GM04504 (cell line): ENCODE measurements at regions not wholly inside any gene's neighbourhood (a gene's known extent, or its start where the extent isn't known, plus 50 kb on each side); places are given as distances from the start of the nearest gene placed in this dataset.
"Not testable (repeated sequence)": the region's sequence is repeated elsewhere in the genome, so short reads cannot be mapped to it uniquely, and the experiment has no call there.

Experiments used
- DNase-seq: peaks from one replicate; pipeline ENCODE4 v3.0.0-alpha.2; 2012; ENCODE audit warnings: low read depth

DNA sequence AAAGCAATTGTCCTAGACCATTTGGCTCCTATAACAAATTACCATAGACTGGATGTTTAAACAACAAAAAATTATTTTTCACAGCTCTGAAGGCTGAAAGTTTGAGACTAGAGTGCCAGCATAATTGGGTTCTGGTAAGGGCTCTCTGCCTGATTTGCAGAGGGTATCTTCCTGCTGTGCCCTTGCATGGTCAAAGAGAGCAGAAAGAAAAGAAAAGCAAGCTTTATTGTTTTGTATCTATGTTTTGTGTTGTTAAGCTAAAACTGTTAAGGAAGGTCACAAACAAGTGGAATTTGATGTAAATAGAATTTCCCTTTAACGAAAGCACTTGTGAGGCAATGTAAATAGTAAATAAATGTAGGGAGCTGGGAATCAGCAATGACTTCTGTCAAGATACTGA, 1031.0 kb upstream of the ATXN7L3B start:
- no peak for DNase-seq

DNA sequence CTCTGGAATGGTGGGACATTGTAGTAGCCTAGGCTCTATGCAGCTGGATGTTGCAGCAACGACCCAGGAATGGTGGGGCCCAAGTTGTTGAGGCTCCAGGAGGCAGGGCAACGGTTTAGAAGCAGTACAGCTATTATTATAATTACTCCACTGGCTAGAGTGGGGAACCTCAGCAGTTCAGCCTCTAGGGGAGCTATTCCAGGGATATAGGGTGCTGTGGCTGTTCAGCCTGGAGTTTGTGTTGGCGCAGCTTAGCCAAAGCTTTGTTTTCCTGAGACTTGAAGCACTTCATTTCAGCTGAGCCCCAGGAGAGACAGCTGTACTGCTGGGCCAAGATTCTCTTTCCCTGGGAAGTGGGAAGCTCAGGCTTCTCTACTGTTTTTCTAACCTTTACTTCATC, 1023.0 kb upstream of the ATXN7L3B start:
- DNase-seq, result no peak

DNA sequence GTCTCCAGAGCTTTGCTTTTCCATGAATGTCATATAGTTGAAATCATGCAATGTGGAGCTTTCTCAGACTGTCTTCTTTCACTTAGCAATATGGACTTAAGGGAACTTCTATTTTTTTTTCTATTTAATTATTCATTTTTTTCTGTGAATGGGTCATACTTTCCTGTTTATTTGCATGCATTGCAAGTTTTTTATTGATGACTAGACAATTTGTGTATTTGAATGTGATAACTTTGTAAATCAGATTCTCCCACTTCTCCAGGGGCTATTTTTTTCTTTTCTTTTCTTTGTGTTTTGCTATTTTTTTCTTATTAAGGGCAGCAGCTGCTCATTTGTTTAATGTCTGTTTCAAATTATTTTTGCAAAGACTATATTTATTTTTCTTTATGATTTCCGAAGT, 1019.8 kb upstream of the ATXN7L3B start:
- no peak for DNase-seq

DNA sequence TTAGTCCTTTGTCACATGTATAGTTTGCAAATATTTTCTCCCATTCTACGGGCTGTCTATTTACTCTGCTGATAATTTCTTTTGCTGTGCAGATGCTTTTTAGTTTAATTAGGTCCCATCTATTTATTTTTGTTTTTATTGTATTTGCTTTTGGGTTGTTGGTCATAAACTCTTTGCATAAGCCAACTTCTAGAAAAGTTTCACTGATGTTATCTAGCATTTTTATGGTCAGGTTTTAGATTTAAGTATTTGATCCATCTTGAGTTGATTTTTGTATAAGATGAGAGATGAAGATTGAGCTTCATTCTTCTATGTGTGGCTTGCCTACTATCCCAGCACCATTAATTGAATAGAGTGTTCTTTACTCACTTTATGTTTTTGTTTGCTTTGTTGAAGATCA, 1008.4 kb upstream of the ATXN7L3B start:
- DNase-seq, result no peak

DNA sequence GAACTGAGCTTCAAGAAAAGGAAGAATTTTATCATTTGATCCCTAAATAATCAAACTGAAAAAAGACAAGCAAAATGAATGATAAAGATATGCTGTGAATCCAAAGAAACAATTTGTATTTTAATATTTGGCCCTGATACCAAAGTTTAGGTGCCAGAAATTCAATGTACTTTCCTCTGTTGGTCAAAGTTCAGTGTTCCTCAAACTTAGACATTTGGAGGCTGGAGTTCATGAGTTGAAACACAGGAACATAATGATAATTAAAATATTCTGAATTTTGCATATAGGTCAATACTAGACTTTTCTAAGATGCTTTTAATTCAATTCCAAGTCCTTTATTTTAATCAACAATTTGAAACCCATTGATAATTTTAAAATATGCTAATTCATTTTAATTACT, 1007.7 kb upstream of the ATXN7L3B start:
- no peak for DNase-seq

DNA sequence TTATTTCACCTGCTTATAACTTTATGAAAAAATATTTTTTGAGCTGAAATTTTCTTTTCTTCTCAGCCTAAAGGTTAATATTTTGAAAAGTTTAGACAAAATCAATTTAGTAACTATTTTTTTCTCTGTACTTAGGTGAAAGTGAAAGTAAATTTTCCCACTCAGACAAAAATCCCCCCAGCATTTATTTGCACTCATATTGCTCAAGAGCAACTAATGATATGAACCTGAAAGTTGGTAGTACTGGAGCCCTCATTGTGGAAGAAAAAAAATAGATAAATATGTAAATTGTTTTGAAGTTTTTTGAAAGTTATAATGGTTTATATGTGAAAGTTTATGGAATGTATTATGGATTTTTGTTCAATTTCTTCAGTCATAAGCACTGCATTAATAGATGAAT, 1005.9 kb upstream of the ATXN7L3B start:
- no peak for DNase-seq

DNA sequence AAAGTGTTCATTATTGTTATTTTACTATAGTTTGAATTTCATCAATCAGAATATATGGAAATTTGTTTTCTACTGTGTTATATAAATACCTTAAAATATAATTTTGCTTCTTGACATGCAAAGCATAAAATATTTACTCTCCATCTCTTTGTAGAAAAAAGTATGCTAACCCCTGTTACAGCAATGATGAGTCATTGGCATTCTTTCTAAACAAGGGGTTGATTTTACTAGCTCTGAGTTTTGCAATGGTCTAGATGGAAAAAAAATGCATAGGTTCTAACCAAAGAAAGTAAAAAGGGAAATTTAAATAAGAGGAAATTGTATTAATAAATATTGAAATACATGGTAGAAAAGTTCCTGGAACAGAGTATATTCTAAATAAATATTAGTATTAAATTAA, 990.2 kb upstream of the ATXN7L3B start:
- no peak for DNase-seq

DNA sequence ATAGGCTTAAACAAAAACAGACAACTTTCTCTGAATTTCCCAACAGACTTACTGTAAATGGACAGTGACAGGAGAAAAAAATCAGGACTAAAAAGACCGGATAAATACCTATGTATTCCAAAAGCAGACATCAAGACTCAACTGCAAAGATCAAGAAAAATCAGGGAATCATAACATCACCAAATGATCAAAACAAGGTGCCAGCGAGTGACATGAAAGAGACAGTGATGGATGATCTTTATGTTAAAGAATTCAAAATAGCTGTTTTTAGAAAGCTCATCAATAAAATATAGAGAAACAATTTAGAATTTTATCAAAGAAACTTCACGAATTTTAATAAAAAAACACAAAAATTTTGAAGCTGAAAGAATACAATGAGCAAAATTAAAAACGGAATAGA, 952.5 kb upstream of the ATXN7L3B start:
- DNase-seq, result no peak

DNA sequence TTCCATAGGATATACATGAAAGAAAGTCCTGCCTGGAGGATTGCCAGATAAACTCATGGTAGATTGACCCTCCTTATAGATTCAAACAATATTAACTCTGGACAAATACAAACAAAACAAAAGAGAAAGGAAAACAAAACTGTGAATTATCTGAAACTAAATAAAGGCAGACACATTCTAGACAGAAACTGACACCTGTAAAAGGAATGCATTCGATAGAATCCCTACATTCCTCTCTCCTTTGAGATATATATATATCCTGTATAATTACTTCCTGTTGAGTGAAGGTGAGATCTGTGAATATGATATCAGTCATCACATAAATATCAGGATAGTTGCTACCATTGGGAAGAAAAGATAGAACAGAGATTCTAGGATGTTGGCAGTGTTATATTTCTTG, 948.4 kb upstream of the ATXN7L3B start:
- no peak for DNase-seq

DNA sequence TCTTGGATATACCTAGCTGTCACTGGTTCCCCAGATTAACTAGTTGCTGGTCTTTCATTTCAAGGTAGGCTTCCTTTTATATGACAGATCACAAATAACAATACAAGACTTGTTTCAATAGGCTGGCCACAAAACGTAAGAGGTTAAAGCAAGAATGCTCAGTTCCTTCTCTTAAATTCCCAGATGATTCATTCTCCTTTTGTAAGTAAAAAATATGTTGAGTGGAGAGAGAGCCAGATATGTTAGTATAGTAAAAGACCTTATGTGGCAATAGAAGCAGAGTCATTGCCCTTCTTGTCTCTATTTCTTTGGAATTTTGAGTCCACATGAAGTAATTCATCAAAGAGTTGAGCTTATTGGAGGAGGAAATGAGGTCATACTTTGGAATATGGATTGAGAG, 939.0 kb upstream of the ATXN7L3B start:
- no peak for DNase-seq

DNA sequence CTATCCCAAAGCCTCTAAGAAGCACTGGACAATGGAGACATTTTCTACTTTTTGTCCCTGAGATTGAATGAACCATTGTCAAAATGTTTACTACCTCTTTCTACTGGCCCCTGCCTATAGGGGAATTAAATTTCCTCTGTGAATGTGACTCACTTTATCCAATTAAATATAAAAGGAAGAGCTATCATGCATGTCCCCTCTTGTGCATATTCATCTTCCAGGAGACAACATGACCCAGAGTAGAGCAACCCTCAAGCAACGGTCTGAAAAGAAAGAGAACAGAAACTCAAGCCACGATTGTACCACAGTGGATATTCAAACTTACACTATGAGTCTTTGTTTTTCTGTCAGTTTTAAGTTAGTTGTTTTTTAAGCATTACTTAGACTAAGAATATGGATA, 938.4 kb upstream of the ATXN7L3B start:
- no peak for DNase-seq

DNA sequence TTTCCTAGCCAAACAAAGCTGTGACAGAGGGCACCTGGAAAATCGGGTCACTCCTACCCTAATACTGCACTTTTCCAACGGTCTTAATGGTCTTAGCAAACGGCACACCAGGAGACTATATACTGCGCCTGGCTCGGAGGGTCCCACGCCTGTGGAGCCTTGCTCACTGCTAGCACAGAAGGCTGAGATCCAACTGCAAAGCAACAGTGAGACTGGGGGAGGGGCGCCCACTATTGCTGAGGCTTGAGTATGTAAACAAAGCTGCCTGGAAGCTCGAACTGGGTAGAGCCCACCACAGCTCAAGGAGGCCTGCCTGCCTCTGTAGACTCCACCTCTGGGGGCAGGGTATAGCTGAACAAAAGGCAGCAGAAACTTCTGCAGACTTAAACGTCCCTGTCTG, 931.7 kb upstream of the ATXN7L3B start:
- not testable (repeated sequence) for DNase-seq

DNA sequence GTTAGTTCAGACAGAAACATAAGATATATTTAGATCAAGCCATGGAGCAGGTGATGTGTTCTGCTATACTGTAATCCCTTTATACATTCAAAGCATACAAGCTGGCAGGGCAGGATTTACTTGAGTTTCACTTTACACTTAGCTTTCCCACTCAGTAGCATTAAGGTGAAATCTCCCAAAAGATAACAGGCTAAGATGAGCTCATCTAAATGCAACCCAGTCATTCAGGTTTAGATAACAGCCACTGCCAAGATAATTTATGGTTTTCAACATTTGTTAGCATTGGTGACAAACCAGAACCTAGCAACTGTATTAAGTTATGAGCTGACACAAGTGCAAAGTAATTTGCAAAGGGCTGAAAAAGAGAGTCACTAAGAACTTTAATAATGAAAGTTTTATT, 925.1 kb upstream of the ATXN7L3B start:
- no peak for DNase-seq

DNA sequence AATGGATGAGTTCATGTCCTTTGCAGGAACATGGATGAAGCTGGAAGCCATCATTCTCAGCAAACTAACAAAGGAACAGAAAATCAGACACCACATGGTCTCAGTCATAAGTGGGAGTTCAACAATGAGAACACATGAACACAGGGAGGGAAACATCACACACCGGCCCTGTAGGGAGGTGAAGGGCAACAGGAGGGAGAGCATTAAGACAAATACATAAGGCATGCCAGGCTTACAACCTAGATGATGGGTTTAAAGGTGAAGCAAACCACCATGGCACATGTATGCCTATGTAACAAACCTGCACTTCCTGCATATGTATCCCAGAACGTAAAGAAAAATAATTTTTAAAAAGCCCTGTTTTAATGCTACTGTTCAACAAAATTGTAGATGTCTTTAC, 914.2 kb upstream of the ATXN7L3B start:
- DNase-seq, result no peak

DNA sequence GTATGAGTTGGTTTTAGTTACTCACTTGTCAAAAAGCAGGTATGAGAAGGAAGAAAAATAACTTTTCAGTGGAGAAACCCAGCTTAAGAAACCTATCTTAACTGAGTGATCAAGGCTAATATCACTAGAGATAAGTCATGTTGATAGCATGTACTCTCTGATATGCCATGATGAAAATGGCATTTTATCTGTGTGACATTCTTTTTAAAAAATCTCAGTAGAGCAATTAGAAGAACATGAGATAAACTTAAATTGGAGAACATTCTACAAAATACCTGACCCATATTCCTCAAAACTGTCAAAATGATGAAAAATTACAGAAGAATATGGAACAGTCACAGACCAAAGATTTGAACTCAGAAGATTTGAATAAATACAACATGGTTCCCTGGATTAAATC, 912.4 kb upstream of the ATXN7L3B start:
- no peak for DNase-seq

DNA sequence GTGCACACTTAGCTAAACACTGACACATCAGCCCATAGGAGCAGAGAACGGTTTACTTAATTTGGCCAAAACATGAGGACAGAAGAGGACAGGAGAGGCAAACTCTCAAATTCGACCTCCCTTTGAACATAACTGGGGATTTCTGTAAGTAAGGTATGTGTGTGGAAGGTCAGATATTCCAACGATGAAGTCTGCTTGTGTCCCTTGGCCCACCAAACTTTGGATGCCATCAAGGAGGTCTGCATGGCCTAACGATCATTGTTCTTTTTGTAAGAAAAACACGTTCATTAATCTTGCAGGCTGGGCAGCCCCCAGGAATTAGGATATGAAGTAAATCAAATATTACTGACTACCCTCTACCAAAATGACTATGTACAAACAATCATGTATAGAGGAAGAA, 908.5 kb upstream of the ATXN7L3B start:
- no peak for DNase-seq

DNA sequence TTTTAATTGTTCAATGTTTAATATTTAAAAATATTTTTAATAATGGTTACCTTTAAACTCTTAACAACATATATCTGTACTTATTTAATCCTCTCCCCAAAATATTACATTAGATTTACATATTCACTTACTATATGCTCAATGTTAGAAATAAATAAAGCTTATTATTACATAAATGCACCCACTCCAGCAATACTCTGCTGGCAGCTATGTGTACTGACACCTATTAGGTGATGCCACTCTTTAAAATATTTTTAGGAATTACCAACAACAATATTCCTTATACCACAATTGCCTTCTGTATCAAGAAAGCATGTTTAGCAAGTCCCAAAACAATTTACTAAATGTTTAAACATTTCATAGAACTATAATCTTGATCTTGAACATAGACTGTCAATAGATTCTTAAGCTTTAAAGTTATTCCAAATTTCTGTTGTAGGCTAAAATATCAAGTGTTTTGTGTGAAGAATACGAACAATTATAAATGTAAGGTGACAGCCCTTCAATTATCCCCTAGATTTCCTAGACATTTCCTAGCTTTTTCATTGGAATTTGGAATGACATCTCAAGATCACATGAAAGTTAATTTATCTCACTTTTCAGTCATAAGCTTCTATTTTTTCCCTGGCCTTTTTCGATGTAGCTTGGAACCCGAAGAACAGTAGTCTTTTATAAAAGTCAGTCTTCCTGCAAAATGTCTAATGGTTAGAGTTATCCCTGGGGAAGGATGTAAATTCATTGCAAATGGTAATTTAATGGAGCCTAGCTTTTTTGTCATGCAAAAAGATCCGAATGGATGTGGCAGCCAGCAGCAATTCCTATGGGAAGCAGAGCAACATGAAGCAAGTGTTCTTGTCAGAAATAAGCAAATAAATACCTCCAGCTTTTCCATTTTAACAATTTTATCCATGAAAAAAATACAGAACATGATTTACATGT, 907.5 kb upstream of the ATXN7L3B start:
- no peak for DNase-seq

DNA sequence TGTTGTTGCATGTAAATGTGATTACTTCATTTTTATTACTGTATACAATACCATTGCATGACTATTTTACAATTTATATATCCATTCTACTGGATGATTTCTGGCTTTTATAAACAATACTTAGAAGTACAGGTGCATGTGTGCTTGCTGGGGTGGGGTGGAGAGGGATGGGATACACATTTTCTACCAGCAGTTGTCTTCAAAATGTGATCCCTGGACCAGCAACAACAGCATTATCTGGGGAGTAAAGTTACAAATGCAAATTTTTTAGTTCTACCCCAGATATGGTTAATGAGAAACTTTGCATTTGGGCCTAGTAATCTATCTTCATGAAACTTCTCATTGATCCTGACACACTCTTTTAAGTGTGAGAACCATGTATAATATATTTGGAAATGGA, 905.4 kb upstream of the ATXN7L3B start:
- DNase-seq, result no peak

DNA sequence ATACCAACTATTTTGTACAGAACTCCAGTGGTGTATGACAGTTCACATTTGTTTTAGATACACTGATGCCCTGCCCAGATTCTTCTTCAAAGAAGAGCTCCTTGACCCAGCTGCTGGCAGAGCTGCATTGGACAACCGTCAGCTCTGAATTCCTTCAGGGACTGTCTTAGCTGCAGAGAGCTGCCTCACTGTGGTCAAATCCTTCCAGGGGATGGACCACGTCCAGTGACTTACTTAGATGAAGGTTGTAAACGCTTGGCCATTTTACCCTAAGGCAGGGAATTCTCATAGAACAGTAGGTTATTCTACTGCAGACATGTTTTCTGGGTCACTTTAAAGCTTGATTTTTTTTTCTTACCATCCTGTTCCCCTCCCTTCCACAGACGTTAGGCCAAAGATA, 905.0 kb upstream of the ATXN7L3B start:
- DNase-seq, result no peak

DNA sequence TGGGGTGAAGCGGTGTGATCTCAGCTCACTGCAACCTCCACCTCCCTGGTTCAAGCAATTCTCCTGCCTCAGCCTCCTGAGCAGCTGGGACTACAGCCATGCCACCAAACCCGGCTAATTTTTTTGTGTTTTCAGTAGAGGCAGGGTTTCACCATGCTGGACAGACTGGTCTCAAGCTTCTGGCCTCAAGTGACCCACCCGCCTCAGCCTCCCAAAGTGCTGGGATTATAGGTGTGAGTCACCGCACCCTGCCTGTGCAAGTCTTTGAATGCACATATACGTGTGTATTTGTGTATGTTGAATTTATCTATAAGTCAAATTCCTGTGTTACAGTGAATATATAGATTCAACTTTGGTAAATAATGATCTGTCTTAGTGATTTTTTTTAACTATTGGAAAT, 898.2 kb upstream of the ATXN7L3B start:
- not testable (repeated sequence) for DNase-seq

DNA sequence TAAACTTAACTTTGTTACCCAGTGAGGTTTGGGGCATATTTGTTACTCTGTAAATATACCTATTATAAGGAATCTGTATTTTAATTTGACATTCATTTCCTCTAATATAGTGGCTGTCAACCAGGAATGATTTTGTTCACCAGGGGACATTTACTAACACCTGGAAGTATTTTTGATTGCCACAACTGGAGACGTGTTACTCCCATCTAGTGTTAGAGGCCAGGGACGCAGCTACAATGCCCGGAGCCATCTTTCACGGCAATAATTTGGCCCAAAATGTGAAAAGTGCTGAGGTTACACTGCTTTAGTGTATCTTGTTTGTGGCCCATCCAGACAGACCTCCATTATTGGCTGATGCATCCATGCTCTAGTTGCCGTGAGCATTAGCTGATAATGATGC, 881.3 kb upstream of the ATXN7L3B start:
- DNase-seq, result no peak

DNA sequence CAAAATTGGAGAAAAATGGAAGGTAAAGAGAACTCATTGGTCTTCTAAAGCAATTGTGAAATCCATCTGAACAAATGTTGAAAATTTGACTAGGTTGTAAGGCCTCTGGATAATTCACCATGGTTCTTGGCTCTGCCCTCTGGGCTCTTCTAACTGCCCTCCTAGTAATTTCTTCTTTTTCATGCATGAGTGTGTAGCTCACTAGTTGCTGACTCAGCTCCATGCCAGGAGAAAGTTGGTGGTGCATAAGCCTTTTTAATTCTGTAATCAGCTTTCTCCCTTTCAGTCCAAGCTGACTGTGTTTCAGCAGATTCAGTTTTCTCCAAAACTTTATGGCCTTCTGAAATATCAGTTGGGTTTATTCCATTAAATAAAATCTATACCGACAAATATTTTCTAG, 877.8 kb upstream of the ATXN7L3B start:
- no peak for DNase-seq

DNA sequence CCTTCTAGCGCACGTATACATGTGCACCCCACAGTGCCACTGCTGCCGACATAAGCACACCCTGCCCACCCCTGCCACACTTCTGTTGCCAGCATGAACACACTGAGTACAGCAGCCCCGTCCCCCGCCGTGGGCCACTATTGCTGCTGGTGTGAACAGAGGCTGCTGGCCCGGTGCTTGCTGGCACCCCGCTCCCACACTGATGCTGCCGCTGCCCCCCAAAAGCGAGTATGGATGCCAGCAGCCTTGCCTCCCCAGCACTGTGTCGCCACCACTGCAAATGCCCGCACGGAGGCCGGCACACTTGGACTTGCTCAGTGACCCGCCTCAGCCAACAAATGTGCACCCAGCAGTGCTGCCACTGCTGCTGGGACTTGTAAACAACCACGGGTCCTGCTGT, 872.4 kb upstream of the ATXN7L3B start:
- no peak for DNase-seq

DNA sequence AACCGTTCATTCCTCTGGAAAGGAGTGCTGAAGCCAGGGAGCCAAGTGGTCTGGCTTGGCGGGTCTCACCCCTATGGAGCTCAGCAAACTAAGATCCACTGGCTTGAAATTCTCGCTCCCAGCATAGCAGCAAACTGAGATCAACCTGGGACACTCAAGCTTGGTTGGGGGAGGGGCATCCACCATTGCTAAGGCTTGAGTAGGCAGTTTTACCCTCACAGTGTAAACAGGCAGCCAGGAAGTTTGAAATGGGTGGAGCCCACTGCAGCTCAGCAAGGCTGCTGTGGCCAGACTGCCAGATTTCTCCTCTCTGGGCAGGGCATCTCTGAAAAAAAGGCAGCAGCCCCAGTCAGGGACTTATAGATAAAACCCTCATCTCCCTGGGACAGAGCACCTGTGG, 866.1 kb upstream of the ATXN7L3B start:
- DNase-seq, result not testable (repeated sequence)
